ENCODE measurements at regions not wholly inside any gene's neighbourhood (a gene's known extent, or its start where the extent isn't known, plus 50 kb on each side); places are given as distances from the start of the nearest gene placed in this dataset.

GRCh38 chr10:128741680-128742079 lies 615.5 kb upstream of the MKI67 start:
- TF ChIP-seq TCF12 (IDR thresholded peaks at IDR 0.05): no peak
- TF ChIP-seq NRF1 (IDR thresholded peaks at IDR 0.05; ENCODE audit: low read depth, low read length): no peak
- TF ChIP-seq, protein P1, sequence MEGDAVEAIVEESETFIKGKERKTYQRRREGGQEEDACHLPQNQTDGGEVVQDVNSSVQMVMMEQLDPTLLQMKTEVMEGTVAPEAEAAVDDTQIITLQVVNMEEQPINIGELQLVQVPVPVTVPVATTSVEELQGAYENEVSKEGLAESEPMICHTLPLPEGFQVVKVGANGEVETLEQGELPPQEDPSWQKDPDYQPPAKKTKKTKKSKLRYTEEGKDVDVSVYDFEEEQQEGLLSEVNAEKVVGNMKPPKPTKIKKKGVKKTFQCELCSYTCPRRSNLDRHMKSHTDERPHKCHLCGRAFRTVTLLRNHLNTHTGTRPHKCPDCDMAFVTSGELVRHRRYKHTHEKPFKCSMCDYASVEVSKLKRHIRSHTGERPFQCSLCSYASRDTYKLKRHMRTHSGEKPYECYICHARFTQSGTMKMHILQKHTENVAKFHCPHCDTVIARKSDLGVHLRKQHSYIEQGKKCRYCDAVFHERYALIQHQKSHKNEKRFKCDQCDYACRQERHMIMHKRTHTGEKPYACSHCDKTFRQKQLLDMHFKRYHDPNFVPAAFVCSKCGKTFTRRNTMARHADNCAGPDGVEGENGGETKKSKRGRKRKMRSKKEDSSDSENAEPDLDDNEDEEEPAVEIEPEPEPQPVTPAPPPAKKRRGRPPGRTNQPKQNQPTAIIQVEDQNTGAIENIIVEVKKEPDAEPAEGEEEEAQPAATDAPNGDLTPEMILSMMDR (IDR thresholded peaks at IDR 0.05): no peak
- no peak for TF ChIP-seq POLR2AphosphoS5 (IDR thresholded peaks at IDR 0.05; ENCODE audit: low read depth, low read length)
- no peak for TF ChIP-seq TAF1 (IDR thresholded peaks at IDR 0.05; ENCODE audit: borderline replicate concordance, low read depth, low read length)
